ENCODE measurements at regions not wholly inside any gene's neighbourhood (a gene's known extent, or its start where the extent isn't known, plus 50 kb on each side); places are given as distances from the start of the nearest gene placed in this dataset.
A peak's percentile ranks its signal among the peaks of the same experiment; 100 is the strongest.

DNA sequence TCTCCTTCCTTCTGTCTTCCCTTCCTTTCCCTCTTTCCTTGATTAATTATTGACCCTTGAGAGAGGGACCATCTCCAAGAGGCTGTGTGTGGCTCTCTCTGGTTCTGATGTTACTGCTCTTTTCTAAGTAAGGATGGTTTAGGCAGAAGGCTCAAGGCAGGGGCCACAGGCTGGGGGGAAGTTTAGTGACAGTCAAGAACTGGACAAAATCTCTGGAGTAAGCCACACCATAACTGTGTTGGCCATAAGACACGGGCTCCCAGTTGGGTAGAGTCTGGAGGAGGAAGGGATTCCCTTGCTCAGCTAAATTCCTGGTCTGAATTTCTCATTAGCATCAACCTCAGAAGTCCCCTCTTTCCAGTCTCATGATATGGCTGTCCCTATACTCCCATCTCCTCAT lies 74.7 kb downstream of the BUD13 start:
- TF ChIP-seq, protein P1, sequence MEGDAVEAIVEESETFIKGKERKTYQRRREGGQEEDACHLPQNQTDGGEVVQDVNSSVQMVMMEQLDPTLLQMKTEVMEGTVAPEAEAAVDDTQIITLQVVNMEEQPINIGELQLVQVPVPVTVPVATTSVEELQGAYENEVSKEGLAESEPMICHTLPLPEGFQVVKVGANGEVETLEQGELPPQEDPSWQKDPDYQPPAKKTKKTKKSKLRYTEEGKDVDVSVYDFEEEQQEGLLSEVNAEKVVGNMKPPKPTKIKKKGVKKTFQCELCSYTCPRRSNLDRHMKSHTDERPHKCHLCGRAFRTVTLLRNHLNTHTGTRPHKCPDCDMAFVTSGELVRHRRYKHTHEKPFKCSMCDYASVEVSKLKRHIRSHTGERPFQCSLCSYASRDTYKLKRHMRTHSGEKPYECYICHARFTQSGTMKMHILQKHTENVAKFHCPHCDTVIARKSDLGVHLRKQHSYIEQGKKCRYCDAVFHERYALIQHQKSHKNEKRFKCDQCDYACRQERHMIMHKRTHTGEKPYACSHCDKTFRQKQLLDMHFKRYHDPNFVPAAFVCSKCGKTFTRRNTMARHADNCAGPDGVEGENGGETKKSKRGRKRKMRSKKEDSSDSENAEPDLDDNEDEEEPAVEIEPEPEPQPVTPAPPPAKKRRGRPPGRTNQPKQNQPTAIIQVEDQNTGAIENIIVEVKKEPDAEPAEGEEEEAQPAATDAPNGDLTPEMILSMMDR (conservative IDR thresholded peaks at IDR 0.05; ENCODE audit: low read depth): no peak
- no peak overlapping the region for H3K27ac ChIP-seq
- DNase-seq (ENCODE audit: low spot score): no peak
- ChIA-PET CTCF (no interaction called here), POLR2A (ENCODE audit: low non-redundant PET) (no interaction called here)

DNA sequence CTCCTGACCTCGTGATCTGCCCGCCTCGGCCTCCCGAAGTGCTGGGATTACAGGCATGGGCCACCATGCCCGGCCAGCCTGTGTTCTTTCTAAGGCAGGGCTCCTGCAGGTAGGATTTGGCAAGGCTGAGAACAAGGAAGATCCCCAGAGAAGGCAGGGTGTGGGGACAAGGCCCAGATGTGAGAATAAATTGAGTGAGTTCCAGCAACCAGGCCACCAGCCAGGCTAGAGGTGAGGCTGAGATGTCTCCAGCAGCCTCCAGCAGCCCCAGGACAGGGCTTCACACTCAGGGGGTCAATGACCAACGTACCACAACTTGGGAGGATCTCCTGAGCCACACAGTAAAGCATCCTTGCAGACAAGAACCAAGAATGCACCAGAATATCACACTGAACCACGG lies 75.1 kb downstream of the BUD13 start:
- CTCF ChIA-PET: no interaction called here
- TF ChIP-seq, protein P1 (conservative IDR thresholded peaks at IDR 0.05; ENCODE audit: low read depth): no peak
- POLR2A ChIA-PET (ENCODE audit: low non-redundant PET): no interaction called here
- no peak for DNase-seq (ENCODE audit: low spot score)
- H3K27ac ChIP-seq: no peak overlapping the region

DNA sequence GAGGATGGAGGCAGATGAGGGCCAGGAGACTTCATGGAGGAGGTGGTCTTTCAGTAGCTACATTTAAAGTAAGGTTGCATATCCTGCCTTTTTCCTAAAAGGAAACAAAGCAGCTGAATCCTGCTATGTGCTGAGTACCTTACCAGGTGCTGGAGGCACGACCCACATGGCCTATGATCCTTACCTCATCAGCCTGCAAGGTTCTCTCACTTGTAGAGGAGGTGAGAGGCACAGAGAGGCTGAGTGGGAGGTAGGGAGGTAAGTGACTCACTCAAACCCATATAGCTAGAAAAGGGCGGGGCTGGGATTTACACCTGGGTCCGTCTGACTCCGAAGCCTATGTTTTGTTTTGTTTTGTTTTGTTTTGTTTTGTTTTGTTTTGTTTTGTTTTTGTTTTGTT lies 75.8 kb downstream of the BUD13 start:
- peak; percentile 70 for DNase-seq (ENCODE audit: low spot score)
- POLR2A ChIA-PET (ENCODE audit: low non-redundant PET): no interaction called here
- TF ChIP-seq, protein P1 (conservative IDR thresholded peaks at IDR 0.05; ENCODE audit: low read depth): no peak
- CTCF ChIA-PET: no interaction called here
- H3K27ac ChIP-seq: no peak overlapping the region

DNA sequence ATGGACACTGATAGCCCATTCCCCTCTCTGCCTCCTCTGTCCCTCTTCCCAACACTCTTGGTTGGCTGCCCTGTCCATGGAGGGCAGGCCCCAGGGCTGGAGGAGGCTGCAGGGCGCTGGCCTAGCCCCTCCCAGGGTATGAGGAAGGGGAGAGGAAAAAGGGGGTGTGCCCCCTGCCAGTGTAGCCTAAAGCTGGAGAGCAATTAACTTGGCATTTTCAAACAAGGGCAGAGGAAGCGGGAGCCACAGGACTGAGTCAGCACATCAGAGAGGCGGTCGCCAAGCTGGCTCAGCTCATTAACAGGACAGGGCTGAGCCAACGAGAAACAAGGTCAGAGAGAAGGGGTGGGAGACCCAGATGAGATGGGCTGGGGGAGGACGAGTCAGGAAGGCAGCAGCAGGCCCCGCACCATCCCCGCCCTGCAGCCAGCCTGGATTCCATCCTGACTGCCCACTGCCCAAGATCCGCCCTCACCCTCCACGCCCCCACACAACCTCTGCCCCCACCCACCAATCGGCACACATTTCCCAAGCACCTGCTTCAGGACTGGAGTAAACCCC lies 76.3 kb downstream of the BUD13 start:
- ChIA-PET POLR2A (ENCODE audit: low non-redundant PET) (no interaction called here), CTCF (no interaction called here)
- TF ChIP-seq, protein P1 (conservative IDR thresholded peaks at IDR 0.05; ENCODE audit: low read depth): no peak
- no peak for DNase-seq (ENCODE audit: low spot score)
- no peak overlapping the region for H3K27ac ChIP-seq

DNA sequence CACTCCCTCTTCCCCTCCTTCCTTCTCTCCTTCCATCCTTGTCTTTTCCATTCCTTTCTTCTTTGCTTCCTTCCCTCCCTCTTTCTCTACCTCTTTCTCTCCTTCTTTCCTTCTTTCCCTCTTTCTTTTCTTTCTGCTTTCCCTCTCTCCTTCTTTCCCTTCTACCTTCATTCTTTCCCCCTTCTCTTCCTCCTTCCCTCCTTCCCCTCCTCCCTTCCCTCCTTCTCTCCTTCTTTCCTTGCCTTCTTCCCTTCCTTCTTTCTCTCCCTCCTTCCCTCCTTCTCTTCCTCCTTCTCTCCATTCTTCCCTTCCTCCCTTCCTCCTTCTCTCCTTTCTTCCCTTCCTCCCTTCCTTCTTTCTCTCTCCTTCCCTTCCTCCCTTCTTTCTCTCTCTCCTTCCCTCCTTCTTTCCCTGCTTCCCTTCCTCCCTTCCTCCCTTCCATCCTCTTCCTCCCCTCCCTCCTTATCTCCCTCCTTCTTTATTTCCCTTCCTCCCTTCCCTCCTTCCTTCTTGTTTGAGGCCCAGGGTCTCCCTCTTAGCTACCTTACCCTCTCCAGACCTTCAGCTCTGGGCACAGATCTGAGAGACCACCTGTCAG lies 77.0 kb downstream of the BUD13 start:
- H3K27ac ChIP-seq: no peak overlapping the region
- ChIA-PET POLR2A (ENCODE audit: low non-redundant PET) (no interaction called here), CTCF (no interaction called here)
- TF ChIP-seq, protein P1 (conservative IDR thresholded peaks at IDR 0.05; ENCODE audit: low read depth): no peak
- DNase-seq (ENCODE audit: low spot score): no peak

DNA sequence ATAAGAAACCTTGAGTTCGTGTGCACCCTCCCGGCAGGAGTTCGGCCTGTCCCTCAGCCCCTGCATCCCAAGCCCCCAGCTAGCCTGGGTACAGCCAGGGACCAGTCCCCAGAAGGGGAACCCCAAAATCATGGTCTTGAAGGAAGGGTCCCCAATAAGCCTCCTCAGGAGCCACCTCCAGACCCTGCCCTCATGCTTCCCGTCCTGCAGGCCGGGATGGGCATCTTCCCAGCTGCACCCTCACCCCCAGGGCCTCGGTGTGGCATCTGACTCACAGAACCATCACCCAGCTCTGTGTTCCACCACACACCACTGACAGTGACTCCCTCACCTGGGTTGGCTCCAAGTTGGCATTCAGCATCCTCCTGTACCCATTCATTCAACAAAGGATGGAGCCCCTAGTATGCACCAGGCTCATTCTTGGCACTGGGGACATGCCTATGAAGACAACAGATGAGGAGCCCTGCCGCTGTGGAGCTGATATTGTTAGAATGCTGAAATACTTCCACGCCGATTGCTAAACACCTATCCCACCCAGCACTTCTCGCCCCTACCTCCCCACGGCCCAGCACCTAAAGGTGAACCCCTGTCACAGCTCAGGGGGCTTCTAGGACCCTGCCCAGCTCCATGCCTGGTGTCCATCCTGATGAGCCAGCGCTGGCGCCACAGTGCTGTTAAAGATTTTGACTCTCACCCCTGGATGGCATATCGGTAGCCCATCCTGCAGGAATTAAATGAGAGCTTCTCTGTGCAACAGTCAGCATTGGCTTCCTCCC lies 77.8 kb downstream of the BUD13 start:
- H3K27ac ChIP-seq: no peak overlapping the region
- peak; percentile 63 for DNase-seq (ENCODE audit: low spot score)
- POLR2A ChIA-PET (ENCODE audit: low non-redundant PET): no interaction called here
- TF ChIP-seq, protein P1 (conservative IDR thresholded peaks at IDR 0.05; ENCODE audit: low read depth): no peak
- CTCF ChIA-PET: no interaction called here
